ENCODE measurements at regions not wholly inside any gene's neighbourhood (a gene's known extent, or its start where the extent isn't known, plus 50 kb on each side); places are given as distances from the start of the nearest gene placed in this dataset.

GRCh38 chr15:96011136-96011535, 319.4 kb upstream of the NR2F2 start:
- Histone ChIP-seq H3K27ac (no peak overlapping the region), H3K4me1 (replicated peaks in 1 of 2) (no peaks in the 10 kb centered on the region), H3K36me3 (replicated peaks in 1 of 2) (no peaks in the 10 kb centered on the region), H3K9me3 (replicated peaks in 1 of 3) (no peaks in the 10 kb centered on the region), H3K27me3 (no peaks in the 10 kb centered on the region), H3K4me3 (no peak overlapping the region)
- TF ChIP-seq POLR2A (IDR thresholded peaks at IDR 0.05): no peak
- TF ChIP-seq CTCF (IDR thresholded peaks at IDR 0.05): no peak
- intact Hi-C loops (cut with DNase I): no loop called here
- 53 to 66% (median 61%) methylated on average over 5 of the region's 5 CpGs for WGBS, 4 donors
- no peak for DNase-seq

GRCh38 chr15:96014939-96015338, 315.6 kb upstream of the NR2F2 start:
- TF ChIP-seq CTCF (IDR thresholded peaks at IDR 0.05) (no peak), POLR2A (IDR thresholded peaks at IDR 0.05) (no peak)
- Histone ChIP-seq H3K27me3 (no peaks in the 10 kb centered on the region), H3K27ac (no peak overlapping the region), H3K4me3 (no peak overlapping the region), H3K36me3 (replicated peaks in 1 of 2) (no peaks in the 10 kb centered on the region), H3K4me1 (replicated peaks in 1 of 2) (no peaks in the 10 kb centered on the region), H3K9me3 (replicated peaks in 1 of 3) (no peaks in the 10 kb centered on the region)
- 71 to 76% (median 73%) methylated on average over 2 of the region's 2 CpGs for WGBS, 4 donors
- no peak for DNase-seq
- intact Hi-C loops (cut with DNase I): no loop called here

- H3K4me1 ChIP-seq (replicated peaks in 1 of 2): no peaks in the 10 kb centered on the region
- no peaks in the 10 kb centered on the region for H3K27me3 ChIP-seq
- H3K27ac ChIP-seq: no peak overlapping the region
- H3K9me3 ChIP-seq (replicated peaks in 1 of 3): no peaks in the 10 kb centered on the region
- TF ChIP-seq CTCF (IDR thresholded peaks at IDR 0.05) (no peak), POLR2A (IDR thresholded peaks at IDR 0.05) (no peak)
- H3K36me3 ChIP-seq (replicated peaks in 1 of 2): no peaks in the 10 kb centered on the region
- intact Hi-C loops (cut with DNase I): no loop called here
- H3K4me3 ChIP-seq: no peak overlapping the region
- DNase-seq: no peak
- 79 to 91% (median 85%) methylated on average over 6 of the region's 6 CpGs for WGBS, 4 donors
These were observed 311.4 kb upstream of the NR2F2 start for GRCh38 chr15:96019114-96019513.

- intact Hi-C loops (cut with DNase I): no loop called here
- H3K36me3 ChIP-seq (replicated peaks in 1 of 2): no peaks in the 10 kb centered on the region
- TF ChIP-seq CTCF (IDR thresholded peaks at IDR 0.05) (no peak), POLR2A (IDR thresholded peaks at IDR 0.05) (no peak)
- H3K4me3 ChIP-seq: no peak overlapping the region
- no peak overlapping the region for H3K27ac ChIP-seq
- H3K27me3 ChIP-seq: no peaks in the 10 kb centered on the region
- no peaks in the 10 kb centered on the region for H3K4me1 ChIP-seq (replicated peaks in 1 of 2)
- no peak for DNase-seq
- 89 to 92% (median 91%) methylated on average over 4 of the region's 4 CpGs for WGBS, 4 donors
- H3K9me3 ChIP-seq (replicated peaks in 1 of 3): no peaks in the 10 kb centered on the region
These were observed 310.4 kb upstream of the NR2F2 start for GRCh38 chr15:96020133-96020532.
